ENCODE measurements at regions not wholly inside any gene's neighbourhood (a gene's known extent, or its start where the extent isn't known, plus 50 kb on each side); places are given as distances from the start of the nearest gene placed in this dataset.

DNA sequence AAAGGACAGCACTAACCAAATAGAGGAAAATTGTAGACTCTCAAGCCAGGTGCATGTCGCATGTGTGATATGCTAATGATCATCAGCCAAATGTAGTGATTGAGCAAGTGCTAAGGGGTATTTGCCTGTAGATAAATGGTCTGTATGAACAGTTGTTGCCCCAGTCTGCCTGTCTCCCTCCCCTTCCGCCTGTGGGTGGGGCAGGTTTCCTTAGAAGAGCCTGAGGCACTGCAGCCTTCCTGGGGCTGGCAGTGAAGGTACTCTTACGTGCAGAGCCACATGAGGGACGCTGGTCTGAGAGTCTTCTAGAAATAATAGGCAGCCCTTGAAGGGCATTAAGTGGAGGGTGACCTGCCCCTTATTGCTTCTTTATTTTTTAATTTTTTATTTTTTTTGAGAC is 152.1 kb downstream of the SNX10 start (continued):
- TF ChIP-seq, protein P1, sequence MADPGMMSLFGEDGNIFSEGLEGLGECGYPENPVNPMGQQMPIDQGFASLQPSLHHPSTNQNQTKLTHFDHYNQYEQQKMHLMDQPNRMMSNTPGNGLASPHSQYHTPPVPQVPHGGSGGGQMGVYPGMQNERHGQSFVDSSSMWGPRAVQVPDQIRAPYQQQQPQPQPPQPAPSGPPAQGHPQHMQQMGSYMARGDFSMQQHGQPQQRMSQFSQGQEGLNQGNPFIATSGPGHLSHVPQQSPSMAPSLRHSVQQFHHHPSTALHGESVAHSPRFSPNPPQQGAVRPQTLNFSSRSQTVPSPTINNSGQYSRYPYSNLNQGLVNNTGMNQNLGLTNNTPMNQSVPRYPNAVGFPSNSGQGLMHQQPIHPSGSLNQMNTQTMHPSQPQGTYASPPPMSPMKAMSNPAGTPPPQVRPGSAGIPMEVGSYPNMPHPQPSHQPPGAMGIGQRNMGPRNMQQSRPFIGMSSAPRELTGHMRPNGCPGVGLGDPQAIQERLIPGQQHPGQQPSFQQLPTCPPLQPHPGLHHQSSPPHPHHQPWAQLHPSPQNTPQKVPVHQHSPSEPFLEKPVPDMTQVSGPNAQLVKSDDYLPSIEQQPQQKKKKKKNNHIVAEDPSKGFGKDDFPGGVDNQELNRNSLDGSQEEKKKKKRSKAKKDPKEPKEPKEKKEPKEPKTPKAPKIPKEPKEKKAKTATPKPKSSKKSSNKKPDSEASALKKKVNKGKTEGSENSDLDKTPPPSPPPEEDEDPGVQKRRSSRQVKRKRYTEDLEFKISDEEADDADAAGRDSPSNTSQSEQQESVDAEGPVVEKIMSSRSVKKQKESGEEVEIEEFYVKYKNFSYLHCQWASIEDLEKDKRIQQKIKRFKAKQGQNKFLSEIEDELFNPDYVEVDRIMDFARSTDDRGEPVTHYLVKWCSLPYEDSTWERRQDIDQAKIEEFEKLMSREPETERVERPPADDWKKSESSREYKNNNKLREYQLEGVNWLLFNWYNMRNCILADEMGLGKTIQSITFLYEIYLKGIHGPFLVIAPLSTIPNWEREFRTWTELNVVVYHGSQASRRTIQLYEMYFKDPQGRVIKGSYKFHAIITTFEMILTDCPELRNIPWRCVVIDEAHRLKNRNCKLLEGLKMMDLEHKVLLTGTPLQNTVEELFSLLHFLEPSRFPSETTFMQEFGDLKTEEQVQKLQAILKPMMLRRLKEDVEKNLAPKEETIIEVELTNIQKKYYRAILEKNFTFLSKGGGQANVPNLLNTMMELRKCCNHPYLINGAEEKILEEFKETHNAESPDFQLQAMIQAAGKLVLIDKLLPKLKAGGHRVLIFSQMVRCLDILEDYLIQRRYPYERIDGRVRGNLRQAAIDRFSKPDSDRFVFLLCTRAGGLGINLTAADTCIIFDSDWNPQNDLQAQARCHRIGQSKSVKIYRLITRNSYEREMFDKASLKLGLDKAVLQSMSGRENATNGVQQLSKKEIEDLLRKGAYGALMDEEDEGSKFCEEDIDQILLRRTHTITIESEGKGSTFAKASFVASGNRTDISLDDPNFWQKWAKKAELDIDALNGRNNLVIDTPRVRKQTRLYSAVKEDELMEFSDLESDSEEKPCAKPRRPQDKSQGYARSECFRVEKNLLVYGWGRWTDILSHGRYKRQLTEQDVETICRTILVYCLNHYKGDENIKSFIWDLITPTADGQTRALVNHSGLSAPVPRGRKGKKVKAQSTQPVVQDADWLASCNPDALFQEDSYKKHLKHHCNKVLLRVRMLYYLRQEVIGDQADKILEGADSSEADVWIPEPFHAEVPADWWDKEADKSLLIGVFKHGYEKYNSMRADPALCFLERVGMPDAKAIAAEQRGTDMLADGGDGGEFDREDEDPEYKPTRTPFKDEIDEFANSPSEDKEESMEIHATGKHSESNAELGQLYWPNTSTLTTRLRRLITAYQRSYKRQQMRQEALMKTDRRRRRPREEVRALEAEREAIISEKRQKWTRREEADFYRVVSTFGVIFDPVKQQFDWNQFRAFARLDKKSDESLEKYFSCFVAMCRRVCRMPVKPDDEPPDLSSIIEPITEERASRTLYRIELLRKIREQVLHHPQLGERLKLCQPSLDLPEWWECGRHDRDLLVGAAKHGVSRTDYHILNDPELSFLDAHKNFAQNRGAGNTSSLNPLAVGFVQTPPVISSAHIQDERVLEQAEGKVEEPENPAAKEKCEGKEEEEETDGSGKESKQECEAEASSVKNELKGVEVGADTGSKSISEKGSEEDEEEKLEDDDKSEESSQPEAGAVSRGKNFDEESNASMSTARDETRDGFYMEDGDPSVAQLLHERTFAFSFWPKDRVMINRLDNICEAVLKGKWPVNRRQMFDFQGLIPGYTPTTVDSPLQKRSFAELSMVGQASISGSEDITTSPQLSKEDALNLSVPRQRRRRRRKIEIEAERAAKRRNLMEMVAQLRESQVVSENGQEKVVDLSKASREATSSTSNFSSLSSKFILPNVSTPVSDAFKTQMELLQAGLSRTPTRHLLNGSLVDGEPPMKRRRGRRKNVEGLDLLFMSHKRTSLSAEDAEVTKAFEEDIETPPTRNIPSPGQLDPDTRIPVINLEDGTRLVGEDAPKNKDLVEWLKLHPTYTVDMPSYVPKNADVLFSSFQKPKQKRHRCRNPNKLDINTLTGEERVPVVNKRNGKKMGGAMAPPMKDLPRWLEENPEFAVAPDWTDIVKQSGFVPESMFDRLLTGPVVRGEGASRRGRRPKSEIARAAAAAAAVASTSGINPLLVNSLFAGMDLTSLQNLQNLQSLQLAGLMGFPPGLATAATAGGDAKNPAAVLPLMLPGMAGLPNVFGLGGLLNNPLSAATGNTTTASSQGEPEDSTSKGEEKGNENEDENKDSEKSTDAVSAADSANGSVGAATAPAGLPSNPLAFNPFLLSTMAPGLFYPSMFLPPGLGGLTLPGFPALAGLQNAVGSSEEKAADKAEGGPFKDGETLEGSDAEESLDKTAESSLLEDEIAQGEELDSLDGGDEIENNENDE (IDR thresholded peaks at IDR 0.05; ENCODE audit: insufficient replicate concordance, low read length), result no peak
- no peak for TF ChIP-seq CREB1 (IDR thresholded peaks at IDR 0.05)
- TF ChIP-seq YY1 (IDR thresholded peaks at IDR 0.05; ENCODE audit: low read depth, low read length), result no peak
- no peak for TF ChIP-seq EZH2 (IDR thresholded peaks at IDR 0.05; ENCODE audit: low read depth, low read length, severe bottlenecking)
- no peak for TF ChIP-seq SUZ12 (IDR thresholded peaks at IDR 0.05; ENCODE audit: low read length)
- TF ChIP-seq, protein P2, sequence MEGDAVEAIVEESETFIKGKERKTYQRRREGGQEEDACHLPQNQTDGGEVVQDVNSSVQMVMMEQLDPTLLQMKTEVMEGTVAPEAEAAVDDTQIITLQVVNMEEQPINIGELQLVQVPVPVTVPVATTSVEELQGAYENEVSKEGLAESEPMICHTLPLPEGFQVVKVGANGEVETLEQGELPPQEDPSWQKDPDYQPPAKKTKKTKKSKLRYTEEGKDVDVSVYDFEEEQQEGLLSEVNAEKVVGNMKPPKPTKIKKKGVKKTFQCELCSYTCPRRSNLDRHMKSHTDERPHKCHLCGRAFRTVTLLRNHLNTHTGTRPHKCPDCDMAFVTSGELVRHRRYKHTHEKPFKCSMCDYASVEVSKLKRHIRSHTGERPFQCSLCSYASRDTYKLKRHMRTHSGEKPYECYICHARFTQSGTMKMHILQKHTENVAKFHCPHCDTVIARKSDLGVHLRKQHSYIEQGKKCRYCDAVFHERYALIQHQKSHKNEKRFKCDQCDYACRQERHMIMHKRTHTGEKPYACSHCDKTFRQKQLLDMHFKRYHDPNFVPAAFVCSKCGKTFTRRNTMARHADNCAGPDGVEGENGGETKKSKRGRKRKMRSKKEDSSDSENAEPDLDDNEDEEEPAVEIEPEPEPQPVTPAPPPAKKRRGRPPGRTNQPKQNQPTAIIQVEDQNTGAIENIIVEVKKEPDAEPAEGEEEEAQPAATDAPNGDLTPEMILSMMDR (IDR thresholded peaks at IDR 0.05; ENCODE audit: control extremely low read depth in 1 of 3, insufficient read depth in 1 of 3, low read depth in 1 of 3, low read length in 3 of 3), result no peak
- no peak for TF ChIP-seq TAF1 (IDR thresholded peaks at IDR 0.05; ENCODE audit: low read depth, low read length)
- TF ChIP-seq CHD1 (IDR thresholded peaks at IDR 0.05; ENCODE audit: low read depth, low read length), result no peak
- TF ChIP-seq HDAC6 (IDR thresholded peaks at IDR 0.05; ENCODE audit: low read depth, low read length), result no peak
- TF ChIP-seq CBX8 (IDR thresholded peaks at IDR 0.05; ENCODE audit: borderline replicate concordance, low read depth, low read length), result no peak
